HG03354 (cell line): ENCODE measurements at regions not wholly inside any gene's neighbourhood (a gene's known extent, or its start where the extent isn't known, plus 50 kb on each side); places are given as distances from the start of the nearest gene placed in this dataset.

Experiments used
- ATAC-seq: cut with Tn5 transposase; IDR thresholded peaks from one replicate; pipeline ENCODE4 v1.9.1; 2021; ENCODE audit warnings: mild to moderate bottlenecking; ENCODE audit not compliant: unreplicated experiment, poor library complexity, severe bottlenecking

- no peak for ATAC-seq
Measured at GRCh38 chr10:62647375-62648092, 157.0 kb upstream of the ADO start.

GRCh38 chr10:62648921-62649320 is 155.6 kb upstream of the ADO start:
- no peak for ATAC-seq

GRCh38 chr10:62650411-62650810 is 154.1 kb upstream of the ADO start:
- no peak for ATAC-seq

- no peak for ATAC-seq
Measured at GRCh38 chr10:62651341-62651740, 153.2 kb upstream of the ADO start.

GRCh38 chr10:62652114-62652513 is 152.4 kb upstream of the ADO start:
- ATAC-seq, result no peak

- ATAC-seq, result no peak
Measured at GRCh38 chr10:62652564-62652963, 152.0 kb upstream of the ADO start.

- peak; percentile 87 for ATAC-seq
Measured at GRCh38 chr10:62653254-62653653, 151.3 kb upstream of the ADO start.

GRCh38 chr10:62654966-62655336 is 149.6 kb upstream of the ADO start:
- ATAC-seq, result no peak

- peak; percentile 86 for ATAC-seq
Measured at GRCh38 chr10:62655337-62655994, 149.1 kb upstream of the ADO start.

GRCh38 chr10:62657244-62657835 is 147.2 kb upstream of the ADO start:
- ATAC-seq, result no peak

- ATAC-seq, result no peak
Measured at GRCh38 chr10:62658516-62658915, 146.0 kb upstream of the ADO start.

GRCh38 chr10:62661143-62661542 is 143.4 kb upstream of the ADO start:
- no peak for ATAC-seq

- no peak for ATAC-seq
Measured at GRCh38 chr10:62662486-62662885, 142.0 kb upstream of the ADO start.

- ATAC-seq, result no peak
Measured at GRCh38 chr10:62665771-62666170, 138.7 kb upstream of the ADO start.

- ATAC-seq, result no peak
Measured at GRCh38 chr10:62666275-62666674, 138.2 kb upstream of the ADO start.

- no peak for ATAC-seq
Measured at GRCh38 chr10:62669341-62669740, 135.2 kb upstream of the ADO start.

- ATAC-seq, result no peak
Measured at GRCh38 chr10:62671104-62671503, 133.4 kb upstream of the ADO start.

GRCh38 chr10:62681211-62681940 is 123.1 kb upstream of the ADO start:
- peak; percentile 98 for ATAC-seq

- ATAC-seq, result no peak
Measured at GRCh38 chr10:62684911-62685310, 119.6 kb upstream of the ADO start.

- ATAC-seq, result no peak
Measured at GRCh38 chr10:62687230-62687748, 117.2 kb upstream of the ADO start.
